PFSK-1 (cell line): ENCODE measurements at regions not wholly inside any gene's neighbourhood (a gene's known extent, or its start where the extent isn't known, plus 50 kb on each side); places are given as distances from the start of the nearest gene placed in this dataset.

Source experiments
- POLR2AphosphoS5 ChIP-seq: IDR thresholded peaks from 2 replicates; pipeline ENCODE4 v1.6.1; 2012; ENCODE audit warnings: low read depth, mild to moderate bottlenecking, control low read depth, low read length, moderate library complexity
- SIN3A ChIP-seq: IDR thresholded peaks from 2 replicates; pipeline ENCODE4 v1.6.1; 2012; ENCODE audit warnings: mild to moderate bottlenecking, low read length, moderate library complexity, borderline replicate concordance; ENCODE audit not compliant: insufficient read depth
- TAF1 ChIP-seq: IDR thresholded peaks from 2 replicates; pipeline ENCODE4 v1.6.1; 2012; ENCODE audit warnings: low read length, control low read depth, borderline replicate concordance; ENCODE audit not compliant: insufficient read depth
- TF ChIP-seq, protein P1 (sequence below), 2 experiments: IDR thresholded peaks; 2 replicates each; pipeline versions ENCODE4 v1.6.1 to v1.8.0; 2011 to 2012; ENCODE audit warnings: low read depth in 2 of 2, low read length in 2 of 2, control low read depth in 1 of 2, inconsistent platforms in 1 of 2, mild to moderate bottlenecking in 1 of 2, moderate library complexity in 1 of 2; ENCODE audit not compliant: insufficient read depth in 1 of 2

DNA sequence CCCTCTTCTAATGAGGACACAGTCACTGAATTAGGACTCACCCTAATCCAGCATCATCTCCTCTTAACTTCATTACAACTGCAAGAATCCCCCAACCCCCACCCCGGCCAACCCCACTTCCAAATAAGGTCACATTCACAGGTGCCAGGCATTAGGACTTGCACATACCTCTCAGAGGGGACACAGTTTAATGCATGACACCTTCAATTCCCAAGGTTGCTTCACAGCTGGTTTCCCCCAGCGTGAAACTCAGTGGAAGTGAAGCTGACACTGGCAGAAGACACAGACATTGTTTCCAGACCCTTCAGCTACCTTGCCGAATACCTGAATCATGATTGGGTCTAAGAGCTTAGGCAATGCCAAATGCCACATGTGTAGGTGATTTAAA is 217.0 kb upstream of the DYNLRB2 start:
- TF ChIP-seq POLR2AphosphoS5 (no peak), SIN3A (no peak), TAF1 (no peak)
- TF ChIP-seq, protein P1, sequence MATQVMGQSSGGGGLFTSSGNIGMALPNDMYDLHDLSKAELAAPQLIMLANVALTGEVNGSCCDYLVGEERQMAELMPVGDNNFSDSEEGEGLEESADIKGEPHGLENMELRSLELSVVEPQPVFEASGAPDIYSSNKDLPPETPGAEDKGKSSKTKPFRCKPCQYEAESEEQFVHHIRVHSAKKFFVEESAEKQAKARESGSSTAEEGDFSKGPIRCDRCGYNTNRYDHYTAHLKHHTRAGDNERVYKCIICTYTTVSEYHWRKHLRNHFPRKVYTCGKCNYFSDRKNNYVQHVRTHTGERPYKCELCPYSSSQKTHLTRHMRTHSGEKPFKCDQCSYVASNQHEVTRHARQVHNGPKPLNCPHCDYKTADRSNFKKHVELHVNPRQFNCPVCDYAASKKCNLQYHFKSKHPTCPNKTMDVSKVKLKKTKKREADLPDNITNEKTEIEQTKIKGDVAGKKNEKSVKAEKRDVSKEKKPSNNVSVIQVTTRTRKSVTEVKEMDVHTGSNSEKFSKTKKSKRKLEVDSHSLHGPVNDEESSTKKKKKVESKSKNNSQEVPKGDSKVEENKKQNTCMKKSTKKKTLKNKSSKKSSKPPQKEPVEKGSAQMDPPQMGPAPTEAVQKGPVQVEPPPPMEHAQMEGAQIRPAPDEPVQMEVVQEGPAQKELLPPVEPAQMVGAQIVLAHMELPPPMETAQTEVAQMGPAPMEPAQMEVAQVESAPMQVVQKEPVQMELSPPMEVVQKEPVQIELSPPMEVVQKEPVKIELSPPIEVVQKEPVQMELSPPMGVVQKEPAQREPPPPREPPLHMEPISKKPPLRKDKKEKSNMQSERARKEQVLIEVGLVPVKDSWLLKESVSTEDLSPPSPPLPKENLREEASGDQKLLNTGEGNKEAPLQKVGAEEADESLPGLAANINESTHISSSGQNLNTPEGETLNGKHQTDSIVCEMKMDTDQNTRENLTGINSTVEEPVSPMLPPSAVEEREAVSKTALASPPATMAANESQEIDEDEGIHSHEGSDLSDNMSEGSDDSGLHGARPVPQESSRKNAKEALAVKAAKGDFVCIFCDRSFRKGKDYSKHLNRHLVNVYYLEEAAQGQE (IDR thresholded peaks at IDR 0.05; ENCODE audit: insufficient read depth in 1 of 2, low read depth in 2 of 2, low read length in 2 of 2) = no peak
